ENCODE measurements at regions not wholly inside any gene's neighbourhood (a gene's known extent, or its start where the extent isn't known, plus 50 kb on each side); places are given as distances from the start of the nearest gene placed in this dataset.

- DNase-seq: no peak
Measured at GRCh38 chr3:36298188-36298587, 82.1 kb upstream of the STAC start.

DNA sequence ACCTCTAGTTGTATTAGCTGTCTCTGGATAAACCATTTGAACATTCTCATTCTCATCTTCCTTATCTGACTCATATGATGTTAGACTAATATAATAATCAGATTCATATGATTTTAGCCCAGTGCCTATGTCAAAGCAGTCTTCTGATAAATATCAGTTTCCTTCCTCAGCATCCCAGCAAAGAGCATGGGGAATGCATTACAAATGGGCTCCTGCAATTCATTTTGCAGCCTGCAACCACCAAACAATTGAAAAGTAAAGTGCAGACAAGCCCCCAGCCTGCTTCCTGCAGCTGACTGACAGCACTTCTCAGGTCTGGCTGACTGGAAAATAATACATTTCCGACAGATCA is 78.2 kb upstream of the STAC start:
- no peak for DNase-seq

DNA sequence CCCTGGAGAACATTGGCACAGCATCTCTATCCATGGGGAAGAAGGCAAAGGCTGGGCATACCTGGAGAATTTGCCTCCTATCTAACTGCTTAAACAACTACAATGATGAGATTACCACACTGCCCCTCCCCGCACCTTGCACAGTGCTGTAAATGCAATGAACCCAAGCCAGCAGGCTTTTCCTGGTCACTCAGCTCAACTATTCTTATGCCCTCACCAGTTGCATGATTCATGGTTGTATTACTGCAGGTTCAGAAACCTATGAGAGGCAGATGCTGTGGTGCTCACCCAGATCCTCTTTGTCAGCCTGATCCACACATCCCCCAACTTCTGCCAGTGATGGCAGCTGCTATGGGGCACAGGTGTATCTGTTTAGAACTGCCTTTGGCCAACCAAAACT is 77.7 kb upstream of the STAC start:
- no peak for DNase-seq

GRCh38 chr3:36303286-36303685 is 77.0 kb upstream of the STAC start:
- no peak for DNase-seq

DNA sequence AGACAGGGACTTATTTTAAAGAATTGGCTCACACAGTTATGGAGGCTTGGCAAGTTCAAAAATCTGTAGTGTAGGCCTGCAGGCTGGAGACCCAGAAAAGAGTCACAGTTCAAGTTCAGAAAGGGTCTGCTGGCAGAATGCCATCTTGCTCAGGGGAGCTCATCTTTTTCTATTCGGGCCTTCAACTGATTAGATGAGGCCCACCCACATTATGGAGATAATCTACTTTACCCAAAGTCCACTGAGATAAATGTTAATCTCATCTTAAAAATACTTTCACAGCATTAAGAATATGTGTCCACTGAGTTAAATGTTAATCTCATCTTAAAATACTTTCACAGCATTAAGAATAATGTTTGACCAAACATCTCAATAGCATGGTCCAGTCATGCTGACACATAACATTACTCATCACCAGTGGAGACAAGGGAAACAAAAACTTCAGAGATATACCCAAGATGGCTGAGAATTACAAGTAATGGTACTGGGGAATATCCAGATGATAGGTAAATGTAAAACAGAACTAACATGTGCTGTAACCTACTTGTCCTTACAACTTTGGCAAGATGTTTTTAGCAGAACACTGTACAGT is 74.3 kb upstream of the STAC start:
- DNase-seq: no peak

- DNase-seq: no peak
Measured at GRCh38 chr3:36309092-36309491, 71.2 kb upstream of the STAC start.

DNA sequence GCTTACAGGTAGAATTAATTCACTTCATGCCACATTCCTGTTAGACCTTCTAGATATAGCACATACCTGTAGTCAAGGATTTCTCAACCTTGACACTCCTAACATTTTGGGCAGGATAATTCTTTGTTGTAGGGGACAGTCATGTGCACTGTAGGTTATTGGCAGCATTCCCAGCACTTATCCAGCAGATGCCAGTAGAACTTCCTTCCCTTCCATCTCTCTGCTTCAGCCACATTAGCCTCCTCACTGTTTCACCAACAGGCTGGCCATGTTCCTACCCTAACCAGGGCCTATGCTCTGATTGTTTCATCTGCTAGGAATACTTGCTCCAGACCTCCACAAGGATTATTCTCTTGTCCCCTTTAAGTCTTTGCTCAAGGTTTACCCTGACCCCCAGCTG is 68.0 kb upstream of the STAC start:
- DNase-seq: no peak

DNA sequence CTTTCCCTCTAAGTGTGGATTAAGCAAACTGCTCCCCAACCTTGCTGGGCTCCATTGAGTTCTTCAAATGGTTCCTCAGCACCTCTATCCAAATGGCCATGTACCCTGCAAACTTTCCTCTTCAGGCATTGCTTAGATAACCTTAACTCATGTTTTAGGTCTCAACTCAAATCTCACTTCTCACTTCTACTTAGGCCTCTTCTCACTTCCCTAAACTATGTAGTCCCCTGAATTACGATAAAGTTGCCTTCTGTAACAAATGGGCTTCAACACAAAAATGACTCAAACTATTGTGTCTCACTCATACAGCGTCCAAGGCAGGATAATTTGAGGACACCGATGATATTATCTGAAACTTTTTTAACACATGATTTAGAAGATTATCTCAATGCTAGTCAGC is 62.4 kb upstream of the STAC start:
- no peak for DNase-seq

GRCh38 chr3:36318621-36319200 is 61.6 kb upstream of the STAC start:
- no peak for DNase-seq

DNA sequence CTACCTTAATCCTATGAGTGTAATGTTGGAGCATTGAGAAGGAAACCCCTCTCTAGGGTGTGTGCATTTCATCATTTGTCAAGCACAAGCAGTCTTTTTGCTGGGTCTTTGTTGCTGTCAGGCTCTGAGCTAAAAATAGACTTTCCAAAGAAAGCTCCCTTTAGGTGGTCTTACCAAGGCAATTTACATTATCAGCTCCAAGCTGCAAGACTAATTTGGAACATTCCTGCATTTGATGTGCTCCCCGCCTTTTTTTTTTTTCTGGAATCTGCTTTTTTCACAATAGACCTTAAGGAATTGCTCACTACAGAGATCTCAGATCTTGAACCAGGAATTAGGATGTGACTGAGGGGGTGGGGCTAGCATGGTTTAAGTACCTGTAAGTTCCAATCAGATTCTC is 60.6 kb upstream of the STAC start:
- no peak for DNase-seq
